ENCODE measurements at regions not wholly inside any gene's neighbourhood (a gene's known extent, or its start where the extent isn't known, plus 50 kb on each side); places are given as distances from the start of the nearest gene placed in this dataset.

- no peaks in the 10 kb centered on the region for H3K27me3 ChIP-seq (ENCODE audit: low read length)
- no peaks in the 10 kb centered on the region for H3K36me3 ChIP-seq (ENCODE audit: insufficient read depth, low read length)
- no peaks in the 10 kb centered on the region for H4K20me1 ChIP-seq (ENCODE audit: insufficient read depth, low read depth, low read length)
- 0 out of 2 replicates have a peak, but pooled peaks cover 3% of the 10 kb centered on the region for H3K9me3 ChIP-seq (ENCODE audit: low read length)
- H3K9ac ChIP-seq (ENCODE audit: low read length), result no peak overlapping the region
- no peak overlapping the region for H2AFZ ChIP-seq (ENCODE audit: low read length)
- no peak overlapping the region for H3K4me3 ChIP-seq (ENCODE audit: low read length)
- no peak overlapping the region for H3K27ac ChIP-seq (ENCODE audit: low read length)
- H3K4me1 ChIP-seq (ENCODE audit: low read length), result no peaks in the 10 kb centered on the region
- no peaks in the 10 kb centered on the region for H3K9me2 ChIP-seq (replicated peaks; ENCODE audit: insufficient read depth, low read length)
- H3K4me2 ChIP-seq (ENCODE audit: low read depth, low read length, poor library complexity, severe bottlenecking), result no peak overlapping the region
- DNase-seq, result no peak
- H3K79me2 ChIP-seq (ENCODE audit: low read length), result no peaks in the 10 kb centered on the region
Measured at GRCh38 chr12:126400831-126401230, 1335.6 kb downstream of the AACS start.

- Histone ChIP-seq H3K4me2 (ENCODE audit: low read depth, low read length, poor library complexity, severe bottlenecking) (no peak overlapping the region), H3K4me3 (ENCODE audit: low read length) (no peak overlapping the region), H3K79me2 (ENCODE audit: low read length) (no peaks in the 10 kb centered on the region), H3K9me3 (ENCODE audit: low read length) (peaks cover 11% of the 10 kb centered on the region; the same call in 1 of the 2 replicates), H4K20me1 (ENCODE audit: insufficient read depth, low read depth, low read length) (no peaks in the 10 kb centered on the region), H3K27me3 (ENCODE audit: low read length) (no peaks in the 10 kb centered on the region), H3K9ac (ENCODE audit: low read length) (no peak overlapping the region), H3K36me3 (ENCODE audit: insufficient read depth, low read length) (no peaks in the 10 kb centered on the region), H3K9me2 (replicated peaks; ENCODE audit: insufficient read depth, low read length) (no peaks in the 10 kb centered on the region), H3K27ac (ENCODE audit: low read length) (no peak overlapping the region), H2AFZ (ENCODE audit: low read length) (no peak overlapping the region), H3K4me1 (ENCODE audit: low read length) (no peaks in the 10 kb centered on the region)
- no peak for DNase-seq
Measured at GRCh38 chr12:126404293-126404881, 1339.2 kb downstream of the AACS start.

GRCh38 chr12:126418400-126418799 lies 1353.2 kb downstream of the AACS start:
- Histone ChIP-seq H3K9me3 (ENCODE audit: low read length) (0 out of 2 replicates have a peak, but pooled peaks cover 20% of the 10 kb centered on the region), H3K4me2 (ENCODE audit: low read depth, low read length, poor library complexity, severe bottlenecking) (no peak overlapping the region), H4K20me1 (ENCODE audit: insufficient read depth, low read depth, low read length) (no peaks in the 10 kb centered on the region), H3K27ac (ENCODE audit: low read length) (no peak overlapping the region), H3K4me1 (ENCODE audit: low read length) (no peaks in the 10 kb centered on the region), H3K4me3 (ENCODE audit: low read length) (no peak overlapping the region), H3K36me3 (ENCODE audit: insufficient read depth, low read length) (no peaks in the 10 kb centered on the region), H3K79me2 (ENCODE audit: low read length) (no peaks in the 10 kb centered on the region), H3K9ac (ENCODE audit: low read length) (no peak overlapping the region), H3K9me2 (replicated peaks; ENCODE audit: insufficient read depth, low read length) (no peaks in the 10 kb centered on the region), H3K27me3 (ENCODE audit: low read length) (no peaks in the 10 kb centered on the region), H2AFZ (ENCODE audit: low read length) (no peak overlapping the region)
- no peak for DNase-seq

- Histone ChIP-seq H3K4me3 (ENCODE audit: low read length) (no peak overlapping the region), H2AFZ (ENCODE audit: low read length) (no peak overlapping the region), H3K27ac (ENCODE audit: low read length) (no peak overlapping the region), H4K20me1 (ENCODE audit: insufficient read depth, low read depth, low read length) (no peaks in the 10 kb centered on the region), H3K4me1 (ENCODE audit: low read length) (no peaks in the 10 kb centered on the region), H3K9ac (ENCODE audit: low read length) (no peak overlapping the region), H3K4me2 (ENCODE audit: low read depth, low read length, poor library complexity, severe bottlenecking) (no peak overlapping the region), H3K36me3 (ENCODE audit: insufficient read depth, low read length) (no peaks in the 10 kb centered on the region), H3K27me3 (ENCODE audit: low read length) (no peaks in the 10 kb centered on the region), H3K9me3 (ENCODE audit: low read length) (0 out of 2 replicates have a peak, but pooled peaks cover 14% of the 10 kb centered on the region), H3K9me2 (replicated peaks; ENCODE audit: insufficient read depth, low read length) (no peaks in the 10 kb centered on the region), H3K79me2 (ENCODE audit: low read length) (no peaks in the 10 kb centered on the region)
- no peak for DNase-seq
Measured at GRCh38 chr12:126419131-126419530, 1353.9 kb downstream of the AACS start.

- H3K4me2 ChIP-seq (ENCODE audit: low read depth, low read length, poor library complexity, severe bottlenecking), result no peak overlapping the region
- H3K4me3 ChIP-seq (ENCODE audit: low read length), result no peak overlapping the region
- no peak overlapping the region for H3K9ac ChIP-seq (ENCODE audit: low read length)
- H3K9me3 ChIP-seq (ENCODE audit: low read length), result no peaks in the 10 kb centered on the region
- no peak overlapping the region for H2AFZ ChIP-seq (ENCODE audit: low read length)
- H3K36me3 ChIP-seq (ENCODE audit: insufficient read depth, low read length), result no peaks in the 10 kb centered on the region
- no peak for DNase-seq
- no peaks in the 10 kb centered on the region for H3K9me2 ChIP-seq (replicated peaks; ENCODE audit: insufficient read depth, low read length)
- no peaks in the 10 kb centered on the region for H4K20me1 ChIP-seq (ENCODE audit: insufficient read depth, low read depth, low read length)
- H3K79me2 ChIP-seq (ENCODE audit: low read length), result no peaks in the 10 kb centered on the region
- no peaks in the 10 kb centered on the region for H3K27me3 ChIP-seq (ENCODE audit: low read length)
- no peak overlapping the region for H3K27ac ChIP-seq (ENCODE audit: low read length)
- H3K4me1 ChIP-seq (ENCODE audit: low read length), result no peaks in the 10 kb centered on the region
Measured at GRCh38 chr12:126424696-126425095, 1359.5 kb downstream of the AACS start.

- no peak overlapping the region for H3K4me2 ChIP-seq (ENCODE audit: low read depth, low read length, poor library complexity, severe bottlenecking)
- H3K4me3 ChIP-seq (ENCODE audit: low read length), result no peak overlapping the region
- H3K27me3 ChIP-seq (ENCODE audit: low read length), result no peaks in the 10 kb centered on the region
Measured at GRCh38 chr12:126425264-126425663, 1360.0 kb downstream of the AACS start.

GRCh38 chr12:126428769-126429168 lies 1363.5 kb downstream of the AACS start:
- no peaks in the 10 kb centered on the region for H4K20me1 ChIP-seq (ENCODE audit: insufficient read depth, low read depth, low read length)

More at GRCh38 chr12:126425264-126425663, 1360.0 kb downstream of the AACS start:
- Histone ChIP-seq H4K20me1 (ENCODE audit: insufficient read depth, low read depth, low read length) (no peaks in the 10 kb centered on the region), H3K36me3 (ENCODE audit: insufficient read depth, low read length) (no peaks in the 10 kb centered on the region), H3K79me2 (ENCODE audit: low read length) (no peaks in the 10 kb centered on the region), H3K9me3 (ENCODE audit: low read length) (no peaks in the 10 kb centered on the region), H3K9me2 (replicated peaks; ENCODE audit: insufficient read depth, low read length) (no peaks in the 10 kb centered on the region), H2AFZ (ENCODE audit: low read length) (no peak overlapping the region), H3K27ac (ENCODE audit: low read length) (no peak overlapping the region), H3K9ac (ENCODE audit: low read length) (no peak overlapping the region), H3K4me1 (ENCODE audit: low read length) (no peaks in the 10 kb centered on the region)
- DNase-seq, result no peak

GRCh38 chr12:126430921-126431320 lies 1365.7 kb downstream of the AACS start:
- Histone ChIP-seq H3K36me3 (ENCODE audit: insufficient read depth, low read length) (no peaks in the 10 kb centered on the region), H4K20me1 (ENCODE audit: insufficient read depth, low read depth, low read length) (no peaks in the 10 kb centered on the region), H3K27me3 (ENCODE audit: low read length) (no peaks in the 10 kb centered on the region), H3K79me2 (ENCODE audit: low read length) (no peaks in the 10 kb centered on the region), H3K4me3 (ENCODE audit: low read length) (no peak overlapping the region), H3K27ac (ENCODE audit: low read length) (no peak overlapping the region), H3K4me1 (ENCODE audit: low read length) (no peaks in the 10 kb centered on the region), H3K4me2 (ENCODE audit: low read depth, low read length, poor library complexity, severe bottlenecking) (no peak overlapping the region), H3K9me2 (replicated peaks; ENCODE audit: insufficient read depth, low read length) (no peaks in the 10 kb centered on the region), H3K9ac (ENCODE audit: low read length) (no peak overlapping the region), H3K9me3 (ENCODE audit: low read length) (peaks cover 4% of the 10 kb centered on the region; the same call in 1 of the 2 replicates), H2AFZ (ENCODE audit: low read length) (no peak overlapping the region)
- no peak for DNase-seq

More at GRCh38 chr12:126428769-126429168, 1363.5 kb downstream of the AACS start:
- no peaks in the 10 kb centered on the region for H3K4me1 ChIP-seq (ENCODE audit: low read length)
- no peak overlapping the region for H2AFZ ChIP-seq (ENCODE audit: low read length)
- H3K27ac ChIP-seq (ENCODE audit: low read length), result no peak overlapping the region
- no peak for DNase-seq
- H3K9me2 ChIP-seq (replicated peaks; ENCODE audit: insufficient read depth, low read length), result no peaks in the 10 kb centered on the region
- H3K36me3 ChIP-seq (ENCODE audit: insufficient read depth, low read length), result no peaks in the 10 kb centered on the region
- no peaks in the 10 kb centered on the region for H3K27me3 ChIP-seq (ENCODE audit: low read length)
- no peak overlapping the region for H3K4me3 ChIP-seq (ENCODE audit: low read length)
- no peaks in the 10 kb centered on the region for H3K79me2 ChIP-seq (ENCODE audit: low read length)
- H3K9ac ChIP-seq (ENCODE audit: low read length), result no peak overlapping the region
- H3K4me2 ChIP-seq (ENCODE audit: low read depth, low read length, poor library complexity, severe bottlenecking), result no peak overlapping the region
- no peaks in the 10 kb centered on the region; the same call in 1 of the 2 replicates for H3K9me3 ChIP-seq (ENCODE audit: low read length)
